ENCODE measurements at regions not wholly inside any gene's neighbourhood (a gene's known extent, or its start where the extent isn't known, plus 50 kb on each side); places are given as distances from the start of the nearest gene placed in this dataset.

GRCh38 chr13:106691861-106692260 is 123.9 kb upstream of the ARGLU1 start:
- peaks cover 11% of the 10 kb centered on the region for H3K4me1 ChIP-seq (replicated peaks; ENCODE audit: insufficient read depth)
- H3F3A ChIP-seq (ENCODE audit: insufficient read depth, low read depth) = no peaks in the 10 kb centered on the region
- 0 out of 2 replicates have a peak overlapping the region, but pooled peaks have one; percentile 16 for H3K27ac ChIP-seq
- H2AFZ ChIP-seq = no peak overlapping the region
- H3K4me3 ChIP-seq = no peak overlapping the region
- H4K20me1 ChIP-seq (ENCODE audit: insufficient read depth) = no peaks in the 10 kb centered on the region
- peak overlapping the region; percentile 52 for H3K4me2 ChIP-seq
- no peaks in the 10 kb centered on the region for H3K9me2 ChIP-seq (ENCODE audit: insufficient read depth)
- no peaks in the 10 kb centered on the region for H3K36me3 ChIP-seq (ENCODE audit: low read depth)
- CTCF ChIA-PET = no interaction called here
- TF ChIP-seq EZH2 (IDR thresholded peaks at IDR 0.05; ENCODE audit: low read depth) (no peak), CTCF (conservative IDR thresholded peaks at IDR 0.05) (no peak)
- POLR2A ChIA-PET (ENCODE audit: unreplicated experiment) = no interaction called here
- H3K79me2 ChIP-seq (ENCODE audit: low read depth) = no peaks in the 10 kb centered on the region
- H3K9me3 ChIP-seq (ENCODE audit: insufficient read depth, low read depth) = no peaks in the 10 kb centered on the region
- H3K27me3 ChIP-seq (ENCODE audit: insufficient read depth, low read depth) = no peaks in the 10 kb centered on the region
- intact Hi-C loops (cut with micrococcal nuclease; ENCODE audit: unreplicated experiment) = no loop called here
- peak in 1 of 2 experiments; percentile 59 for DNase-seq
- BruUV-seq (replicated peaks) = no TSS peak

- no peak overlapping the region for H2AFZ ChIP-seq
- H3F3A ChIP-seq (ENCODE audit: insufficient read depth, low read depth) = no peaks in the 10 kb centered on the region
- DNase-seq = no peak
- CTCF ChIA-PET = no interaction called here
- no peak for TF ChIP-seq EZH2 (IDR thresholded peaks at IDR 0.05; ENCODE audit: low read depth)
- no peak for TF ChIP-seq CTCF (conservative IDR thresholded peaks at IDR 0.05)
- H3K9me3 ChIP-seq (ENCODE audit: insufficient read depth, low read depth) = no peaks in the 10 kb centered on the region
- H3K27me3 ChIP-seq (ENCODE audit: insufficient read depth, low read depth) = no peaks in the 10 kb centered on the region
- H3K9me2 ChIP-seq (ENCODE audit: insufficient read depth) = no peaks in the 10 kb centered on the region
- intact Hi-C loops (cut with micrococcal nuclease; ENCODE audit: unreplicated experiment) = no loop called here
- peak overlapping the region; percentile 52; the same call in 1 of the 2 replicates for H3K4me2 ChIP-seq
- no TSS peak for BruUV-seq (replicated peaks)
- no peaks in the 10 kb centered on the region for H3K36me3 ChIP-seq (ENCODE audit: low read depth)
- POLR2A ChIA-PET (ENCODE audit: unreplicated experiment) = no interaction called here
- H3K79me2 ChIP-seq (ENCODE audit: low read depth) = no peaks in the 10 kb centered on the region
- H3K27ac ChIP-seq = no peak overlapping the region
- H4K20me1 ChIP-seq (ENCODE audit: insufficient read depth) = no peaks in the 10 kb centered on the region
- peaks cover 11% of the 10 kb centered on the region for H3K4me1 ChIP-seq (replicated peaks; ENCODE audit: insufficient read depth)
- H3K4me3 ChIP-seq = no peak overlapping the region
Observed at GRCh38 chr13:106691341-106691740, 123.4 kb upstream of the ARGLU1 start.

- H3K9me2 ChIP-seq (ENCODE audit: insufficient read depth) = no peaks in the 10 kb centered on the region
- no peaks in the 10 kb centered on the region for H3K27me3 ChIP-seq (ENCODE audit: insufficient read depth, low read depth)
- H3F3A ChIP-seq (ENCODE audit: insufficient read depth, low read depth) = no peaks in the 10 kb centered on the region
- no peak for DNase-seq
- H3K79me2 ChIP-seq (ENCODE audit: low read depth) = no peaks in the 10 kb centered on the region
- no peak overlapping the region for H3K4me3 ChIP-seq
- H4K20me1 ChIP-seq (ENCODE audit: insufficient read depth) = no peaks in the 10 kb centered on the region
- H3K36me3 ChIP-seq (ENCODE audit: low read depth) = no peaks in the 10 kb centered on the region
- POLR2A ChIA-PET (ENCODE audit: unreplicated experiment) = no interaction called here
- no peak overlapping the region for H3K27ac ChIP-seq
- peaks cover 11% of the 10 kb centered on the region for H3K4me1 ChIP-seq (replicated peaks; ENCODE audit: insufficient read depth)
- H2AFZ ChIP-seq = no peak overlapping the region
- TF ChIP-seq EZH2 (IDR thresholded peaks at IDR 0.05; ENCODE audit: low read depth) = no peak
- TF ChIP-seq CTCF (conservative IDR thresholded peaks at IDR 0.05) = no peak
- H3K4me2 ChIP-seq = no peak overlapping the region
- intact Hi-C loops (cut with micrococcal nuclease; ENCODE audit: unreplicated experiment) = no loop called here
- BruUV-seq (replicated peaks) = no TSS peak
- CTCF ChIA-PET = no interaction called here
- no peaks in the 10 kb centered on the region for H3K9me3 ChIP-seq (ENCODE audit: insufficient read depth, low read depth)
Observed at GRCh38 chr13:106690779-106691178, 122.8 kb upstream of the ARGLU1 start.
